ENCODE measurements at regions not wholly inside any gene's neighbourhood (a gene's known extent, or its start where the extent isn't known, plus 50 kb on each side); places are given as distances from the start of the nearest gene placed in this dataset.

DNA sequence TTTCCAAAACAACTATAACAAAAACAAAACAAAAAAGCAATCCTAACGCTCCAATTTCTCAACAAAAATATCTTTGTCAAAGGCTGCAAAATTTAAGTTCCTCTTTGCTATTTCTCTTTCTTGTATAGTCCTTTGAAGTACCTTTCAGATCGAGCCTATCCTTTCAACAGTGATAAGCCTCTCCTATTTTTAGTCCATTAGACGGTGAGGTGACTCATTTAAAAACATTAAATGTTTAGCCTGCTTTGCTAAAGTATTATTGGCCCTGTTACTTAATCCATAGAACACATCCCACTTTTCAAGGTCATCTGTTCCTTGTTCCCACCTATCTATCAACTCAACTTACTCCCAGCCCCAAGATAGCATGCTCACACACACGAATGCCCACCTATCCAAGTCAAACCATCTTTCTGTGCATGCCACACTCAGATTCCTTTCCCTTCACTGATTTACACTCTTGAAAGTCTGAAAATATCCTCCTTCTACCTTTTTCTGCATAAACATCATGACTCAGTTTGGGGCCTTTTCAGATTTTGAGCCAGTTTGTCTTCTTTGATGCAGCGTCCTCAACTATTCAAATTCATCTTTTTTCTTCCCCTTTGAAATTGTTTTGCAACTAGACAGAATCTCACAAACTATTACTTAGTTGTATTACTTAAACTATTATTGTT, 224.9 kb upstream of the TMEM229A start:
- Mint-ChIP-seq H3K36me3 (ENCODE audit: low read depth) (no peaks in the 10 kb centered on the region), H3K9me3 (no peaks in the 10 kb centered on the region), H3K27ac (no peak overlapping the region), H3K27me3 (ENCODE audit: insufficient read depth, low read depth, poor library complexity) (peaks cover 6% of the 10 kb centered on the region), H3K4me3 (no peak overlapping the region), H3K4me1 (peaks cover 25% of the 10 kb centered on the region)
- no peaks in the 10 kb centered on the region for H3F3A ChIP-seq (replicated peaks; ENCODE audit: low read depth)
- H3K27ac ChIP-seq (ENCODE audit: low read depth) = no peak overlapping the region
- DNase-seq (ENCODE audit: low spot score) (no peak), ATAC-seq (no peak)
- H3K4me2 ChIP-seq = no peak overlapping the region
- TF ChIP-seq ZNF331 (CRISPR knock-in tag; IDR thresholded peaks at IDR 0.05; ENCODE audit: low read depth) (no peak), CTCF (conservative IDR thresholded peaks at IDR 0.05; ENCODE audit: low read depth in 2 of 2) (no peak)
- peaks cover 15% of the 10 kb centered on the region for H3K4me1 ChIP-seq (ENCODE audit: insufficient read depth)
- H4K20me1 ChIP-seq (replicated peaks; ENCODE audit: insufficient read depth) = no peaks in the 10 kb centered on the region
- H3K27me3 ChIP-seq (ENCODE audit: insufficient read depth) = peaks cover 17% of the 10 kb centered on the region
- no peaks in the 10 kb centered on the region for H3K79me2 ChIP-seq (replicated peaks; ENCODE audit: insufficient read depth)
- no peaks in the 10 kb centered on the region for H3K9me2 ChIP-seq (ENCODE audit: insufficient read depth)
- H3K4me3 ChIP-seq = no peak overlapping the region
- no peak overlapping the region for H2AFZ ChIP-seq
- H3K36me3 ChIP-seq (ENCODE audit: insufficient read depth) = no peaks in the 10 kb centered on the region

DNA sequence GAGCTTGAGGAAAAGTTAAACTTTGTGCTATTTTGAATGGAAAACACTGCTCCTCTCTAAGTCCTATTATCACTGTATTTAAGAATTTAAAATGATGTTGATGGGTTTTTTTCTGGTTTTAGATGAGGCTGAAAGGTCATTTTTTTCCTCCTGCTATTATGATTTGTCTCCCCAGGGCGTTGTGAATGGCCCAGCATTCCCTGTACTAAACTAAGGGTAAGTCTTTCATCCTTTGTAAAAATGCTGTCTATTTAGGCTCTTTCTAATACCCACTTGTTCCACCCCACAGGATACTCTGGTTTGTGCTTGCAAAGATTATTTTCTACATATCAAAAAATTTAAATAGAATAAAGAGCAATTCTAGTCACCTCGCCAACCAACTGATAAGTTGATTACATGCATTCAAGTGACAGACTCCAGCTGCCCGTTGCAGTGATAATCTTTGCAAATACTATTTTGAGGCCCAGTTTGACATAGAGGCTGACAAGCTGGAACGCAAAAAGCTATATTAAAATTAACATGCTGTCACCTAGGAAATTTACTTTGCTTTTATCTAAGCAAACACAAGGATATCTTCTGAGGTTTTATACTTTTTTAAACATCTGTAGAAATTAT, 222.3 kb upstream of the TMEM229A start:
- Mint-ChIP-seq H3K4me3 (no peak overlapping the region), H3K36me3 (ENCODE audit: low read depth) (no peaks in the 10 kb centered on the region), H3K27me3 (ENCODE audit: insufficient read depth, low read depth, poor library complexity) (peaks cover 2% of the 10 kb centered on the region), H3K27ac (no peak overlapping the region), H3K4me1 (peaks cover 7% of the 10 kb centered on the region), H3K9me3 (no peaks in the 10 kb centered on the region)
- no peaks in the 10 kb centered on the region for H3K4me1 ChIP-seq (ENCODE audit: insufficient read depth)
- H3K79me2 ChIP-seq (replicated peaks; ENCODE audit: insufficient read depth) = no peaks in the 10 kb centered on the region
- H3F3A ChIP-seq (replicated peaks; ENCODE audit: low read depth) = no peaks in the 10 kb centered on the region
- H3K4me2 ChIP-seq = no peak overlapping the region
- H2AFZ ChIP-seq = no peak overlapping the region
- H3K9me2 ChIP-seq (ENCODE audit: insufficient read depth) = no peaks in the 10 kb centered on the region
- H3K36me3 ChIP-seq (ENCODE audit: insufficient read depth) = no peaks in the 10 kb centered on the region
- H3K4me3 ChIP-seq = no peak overlapping the region
- no peak overlapping the region for H3K27ac ChIP-seq (ENCODE audit: low read depth)
- TF ChIP-seq, protein P1, sequence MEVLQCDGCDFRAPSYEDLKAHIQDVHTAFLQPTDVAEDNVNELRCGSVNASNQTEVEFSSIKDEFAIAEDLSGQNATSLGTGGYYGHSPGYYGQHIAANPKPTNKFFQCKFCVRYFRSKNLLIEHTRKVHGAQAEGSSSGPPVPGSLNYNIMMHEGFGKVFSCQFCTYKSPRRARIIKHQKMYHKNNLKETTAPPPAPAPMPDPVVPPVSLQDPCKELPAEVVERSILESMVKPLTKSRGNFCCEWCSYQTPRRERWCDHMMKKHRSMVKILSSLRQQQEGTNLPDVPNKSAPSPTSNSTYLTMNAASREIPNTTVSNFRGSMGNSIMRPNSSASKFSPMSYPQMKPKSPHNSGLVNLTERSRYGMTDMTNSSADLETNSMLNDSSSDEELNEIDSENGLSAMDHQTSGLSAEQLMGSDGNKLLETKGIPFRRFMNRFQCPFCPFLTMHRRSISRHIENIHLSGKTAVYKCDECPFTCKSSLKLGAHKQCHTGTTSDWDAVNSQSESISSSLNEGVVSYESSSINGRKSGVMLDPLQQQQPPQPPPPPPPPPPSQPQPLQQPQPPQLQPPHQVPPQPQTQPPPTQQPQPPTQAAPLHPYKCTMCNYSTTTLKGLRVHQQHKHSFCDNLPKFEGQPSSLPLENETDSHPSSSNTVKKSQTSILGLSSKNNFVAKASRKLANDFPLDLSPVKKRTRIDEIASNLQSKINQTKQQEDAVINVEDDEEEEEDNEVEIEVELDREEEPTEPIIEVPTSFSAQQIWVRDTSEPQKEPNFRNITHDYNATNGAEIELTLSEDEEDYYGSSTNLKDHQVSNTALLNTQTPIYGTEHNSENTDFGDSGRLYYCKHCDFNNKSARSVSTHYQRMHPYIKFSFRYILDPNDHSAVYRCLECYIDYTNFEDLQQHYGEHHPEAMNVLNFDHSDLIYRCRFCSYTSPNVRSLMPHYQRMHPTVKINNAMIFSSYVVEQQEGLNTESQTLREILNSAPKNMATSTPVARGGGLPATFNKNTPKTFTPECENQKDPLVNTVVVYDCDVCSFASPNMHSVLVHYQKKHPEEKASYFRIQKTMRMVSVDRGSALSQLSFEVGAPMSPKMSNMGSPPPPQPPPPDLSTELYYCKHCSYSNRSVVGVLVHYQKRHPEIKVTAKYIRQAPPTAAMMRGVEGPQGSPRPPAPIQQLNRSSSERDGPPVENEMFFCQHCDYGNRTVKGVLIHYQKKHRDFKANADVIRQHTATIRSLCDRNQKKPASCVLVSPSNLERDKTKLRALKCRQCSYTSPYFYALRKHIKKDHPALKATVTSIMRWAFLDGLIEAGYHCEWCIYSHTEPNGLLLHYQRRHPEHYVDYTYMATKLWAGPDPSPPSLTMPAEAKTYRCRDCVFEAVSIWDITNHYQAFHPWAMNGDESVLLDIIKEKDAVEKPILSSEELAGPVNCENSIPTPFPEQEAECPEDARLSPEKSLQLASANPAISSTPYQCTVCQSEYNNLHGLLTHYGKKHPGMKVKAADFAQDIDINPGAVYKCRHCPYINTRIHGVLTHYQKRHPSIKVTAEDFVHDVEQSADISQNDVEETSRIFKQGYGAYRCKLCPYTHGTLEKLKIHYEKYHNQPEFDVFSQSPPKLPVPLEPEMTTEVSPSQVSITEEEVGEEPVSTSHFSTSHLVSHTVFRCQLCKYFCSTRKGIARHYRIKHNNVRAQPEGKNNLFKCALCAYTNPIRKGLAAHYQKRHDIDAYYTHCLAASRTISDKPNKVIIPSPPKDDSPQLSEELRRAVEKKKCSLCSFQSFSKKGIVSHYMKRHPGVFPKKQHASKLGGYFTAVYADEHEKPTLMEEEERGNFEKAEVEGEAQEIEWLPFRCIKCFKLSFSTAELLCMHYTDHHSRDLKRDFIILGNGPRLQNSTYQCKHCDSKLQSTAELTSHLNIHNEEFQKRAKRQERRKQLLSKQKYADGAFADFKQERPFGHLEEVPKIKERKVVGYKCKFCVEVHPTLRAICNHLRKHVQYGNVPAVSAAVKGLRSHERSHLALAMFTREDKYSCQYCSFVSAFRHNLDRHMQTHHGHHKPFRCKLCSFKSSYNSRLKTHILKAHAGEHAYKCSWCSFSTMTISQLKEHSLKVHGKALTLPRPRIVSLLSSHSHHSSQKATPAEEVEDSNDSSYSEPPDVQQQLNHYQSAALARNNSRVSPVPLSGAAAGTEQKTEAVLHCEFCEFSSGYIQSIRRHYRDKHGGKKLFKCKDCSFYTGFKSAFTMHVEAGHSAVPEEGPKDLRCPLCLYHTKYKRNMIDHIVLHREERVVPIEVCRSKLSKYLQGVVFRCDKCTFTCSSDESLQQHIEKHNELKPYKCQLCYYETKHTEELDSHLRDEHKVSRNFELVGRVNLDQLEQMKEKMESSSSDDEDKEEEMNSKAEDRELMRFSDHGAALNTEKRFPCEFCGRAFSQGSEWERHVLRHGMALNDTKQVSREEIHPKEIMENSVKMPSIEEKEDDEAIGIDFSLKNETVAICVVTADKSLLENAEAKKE (CRISPR knock-in tag; IDR thresholded peaks at IDR 0.05) = no peak
- no peak for TF ChIP-seq EZH2phosphoT487 (IDR thresholded peaks at IDR 0.05; ENCODE audit: unreplicated experiment)
- no peak for TF ChIP-seq NANOG (IDR thresholded peaks at IDR 0.05; ENCODE audit: borderline replicate concordance)
- no peak for TF ChIP-seq ZNF114 (CRISPR knock-in tag; IDR thresholded peaks at IDR 0.05)
- TF ChIP-seq POLR2AphosphoS5 (IDR thresholded peaks at IDR 0.05; ENCODE audit: low read depth) = no peak
- TF ChIP-seq STAT1 (IDR thresholded peaks at IDR 0.05; ENCODE audit: unreplicated experiment) = no peak
- no peak for TF ChIP-seq EZH2 (IDR thresholded peaks at IDR 0.05; ENCODE audit: low read depth, unreplicated experiment)
- TF ChIP-seq CREB1 (CRISPR knock-in tag; IDR thresholded peaks at IDR 0.05; ENCODE audit: low read depth) = no peak
- no peak for TF ChIP-seq ZNF331 (CRISPR knock-in tag; IDR thresholded peaks at IDR 0.05; ENCODE audit: low read depth)
- no peak for TF ChIP-seq JUNB (IDR thresholded peaks at IDR 0.05; ENCODE audit: unreplicated experiment)
- TF ChIP-seq ETS1 (IDR thresholded peaks at IDR 0.05) = no peak
- ATAC-seq = no peak
- no peak for DNase-seq (ENCODE audit: low spot score)
- no peaks in the 10 kb centered on the region for H4K20me1 ChIP-seq (replicated peaks; ENCODE audit: insufficient read depth)
- H3K27me3 ChIP-seq (ENCODE audit: insufficient read depth) = 0 out of 2 replicates have a peak, but pooled peaks cover 5% of the 10 kb centered on the region

All from GM23338 (cell line).